Loucy (cell line): ENCODE measurements at regions not wholly inside any gene's neighbourhood (a gene's known extent, or its start where the extent isn't known, plus 50 kb on each side); places are given as distances from the start of the nearest gene placed in this dataset.

Experiments used
- H2AFZ ChIP-seq: fragments of 200-600 bp; sonication (generic); 2 replicates; pipeline ENCODE4 v1.6.0; 2016; ENCODE audit warnings: antibody characterized with exemption, mild to moderate bottlenecking, low read length, moderate library complexity
- H3F3A ChIP-seq: fragments of 200-600 bp; 2 replicates; pipeline ENCODE4 v1.6.0; 2016; ENCODE audit warnings: antibody characterized with exemption, low read depth, mild to moderate bottlenecking
- H3K27me3 ChIP-seq: fragments of 200-600 bp; sonication (generic); 2 replicates; pipeline ENCODE4 v1.6.1; 2014; ENCODE audit warnings: low read length, mild to moderate bottlenecking; ENCODE audit not compliant: insufficient read depth, poor library complexity, severe bottlenecking
- H3K36me3 ChIP-seq: fragments of 200-600 bp; sonication (generic); 2 replicates; pipeline ENCODE4 v1.6.1; 2016; ENCODE audit warnings: low read length; ENCODE audit not compliant: insufficient read depth
- H3K4me1 ChIP-seq: fragments of 200-600 bp; sonication (generic); 2 replicates; pipeline ENCODE4 v1.5.1; 2014; ENCODE audit warnings: low read length, mild to moderate bottlenecking; ENCODE audit not compliant: insufficient read depth, poor library complexity, severe bottlenecking
- H3K4me2 ChIP-seq: fragments of 200-600 bp; sonication (generic); 2 replicates; pipeline ENCODE4 v1.6.0; 2014; ENCODE audit warnings: antibody characterized with exemption, low read length, low read depth, mild to moderate bottlenecking; ENCODE audit not compliant: poor library complexity, severe bottlenecking
- H3K4me3 ChIP-seq: fragments of 200-600 bp; sonication (generic); 2 replicates; pipeline ENCODE4 v1.5.1; 2014; ENCODE audit warnings: low read length, mild to moderate bottlenecking, mixed read lengths; ENCODE audit not compliant: poor library complexity, severe bottlenecking
- H3K79me2 ChIP-seq: fragments of 200-600 bp; sonication (generic); 2 replicates; pipeline ENCODE4 v1.6.1; 2014; ENCODE audit warnings: low read length; ENCODE audit not compliant: insufficient read depth
- H3K9ac ChIP-seq: fragments of 200-600 bp; sonication (generic); 2 replicates; pipeline ENCODE4 v1.6.0; 2014; ENCODE audit warnings: mild to moderate bottlenecking, low read depth, low read length, moderate library complexity; ENCODE audit not compliant: poor library complexity, severe bottlenecking
- H3K9me2 ChIP-seq: fragments of 200-600 bp; sonication (generic); replicated peaks from 2 replicates; pipeline ENCODE4 v1.6.1; 2016; ENCODE audit warnings: low read depth, low read length, mixed read lengths
- H3K9me3 ChIP-seq: fragments of 200-600 bp; sonication (generic); 2 replicates; pipeline ENCODE4 v1.6.1; 2014; ENCODE audit warnings: mild to moderate bottlenecking, antibody characterized with exemption, low read length, low read depth; ENCODE audit not compliant: insufficient read depth
- H4K20me1 ChIP-seq: fragments of 200-600 bp; sonication (generic); 2 replicates; pipeline ENCODE4 v1.6.0; 2014; ENCODE audit warnings: antibody characterized with exemption, low read length, mild to moderate bottlenecking; ENCODE audit not compliant: insufficient read depth, poor library complexity, severe bottlenecking
- CTCF ChIP-seq: fragments of 200-600 bp; sonication (generic); conservative IDR thresholded peaks from 2 replicates; pipeline ENCODE4 v1.5.1; 2014; ENCODE audit warnings: mild to moderate bottlenecking, antibody characterized with exemption, low read length
- EZH2phosphoT487 ChIP-seq: fragments of 200-600 bp; IDR thresholded peaks from 2 replicates; pipeline ENCODE4 v1.6.1; 2018; ENCODE audit warnings: antibody characterized with exemption, mild to moderate bottlenecking, moderate library complexity, borderline replicate concordance

- H4K20me1 ChIP-seq = no peaks in the 10 kb centered on the region
- H3K27me3 ChIP-seq = no peaks in the 10 kb centered on the region
- H2AFZ ChIP-seq = no peak overlapping the region
- TF ChIP-seq CTCF (no peak), EZH2phosphoT487 (no peak)
- H3K4me2 ChIP-seq = no peak overlapping the region
- H3K4me3 ChIP-seq = no peak overlapping the region
- H3K4me1 ChIP-seq = peaks cover 24% of the 10 kb centered on the region
- no peak overlapping the region for H3K9ac ChIP-seq
- H3K36me3 ChIP-seq = no peaks in the 10 kb centered on the region
- H3K9me3 ChIP-seq = no peaks in the 10 kb centered on the region
- H3K79me2 ChIP-seq = no peaks in the 10 kb centered on the region
- no peaks in the 10 kb centered on the region for H3F3A ChIP-seq
- H3K9me2 ChIP-seq = no peaks in the 10 kb centered on the region
Observed at GRCh38 chr2:12034382-12034781, 287.9 kb downstream of the LPIN1 start.

GRCh38 chr2:12035029-12035720, 288.7 kb downstream of the LPIN1 start:
- H3K4me2 ChIP-seq = no peak overlapping the region

GRCh38 chr2:12035956-12036639, 289.7 kb downstream of the LPIN1 start:
- no peaks in the 10 kb centered on the region for H3K27me3 ChIP-seq
- H2AFZ ChIP-seq = no peak overlapping the region
- no peaks in the 10 kb centered on the region for H3F3A ChIP-seq
- no peak overlapping the region for H3K4me3 ChIP-seq
- H3K9me2 ChIP-seq = no peaks in the 10 kb centered on the region
- no peak for TF ChIP-seq EZH2phosphoT487
- TF ChIP-seq CTCF = no peak
- no peak overlapping the region for H3K9ac ChIP-seq
- H3K4me2 ChIP-seq = no peak overlapping the region
- no peaks in the 10 kb centered on the region for H3K79me2 ChIP-seq
- no peaks in the 10 kb centered on the region for H3K9me3 ChIP-seq
- no peaks in the 10 kb centered on the region for H3K36me3 ChIP-seq
- peaks cover 24% of the 10 kb centered on the region for H3K4me1 ChIP-seq
- H4K20me1 ChIP-seq = no peaks in the 10 kb centered on the region

More at GRCh38 chr2:12035029-12035720, 288.7 kb downstream of the LPIN1 start:
- no peak for TF ChIP-seq EZH2phosphoT487
- no peak for TF ChIP-seq CTCF
- H3K9me2 ChIP-seq = no peaks in the 10 kb centered on the region
- H3K79me2 ChIP-seq = no peaks in the 10 kb centered on the region
- no peaks in the 10 kb centered on the region for H3F3A ChIP-seq
- no peaks in the 10 kb centered on the region for H3K9me3 ChIP-seq
- H3K36me3 ChIP-seq = no peaks in the 10 kb centered on the region
- no peak overlapping the region for H2AFZ ChIP-seq
- no peak overlapping the region for H3K9ac ChIP-seq
- no peak overlapping the region for H3K4me3 ChIP-seq
- H3K4me1 ChIP-seq = peaks cover 24% of the 10 kb centered on the region
- H3K27me3 ChIP-seq = no peaks in the 10 kb centered on the region
- no peaks in the 10 kb centered on the region for H4K20me1 ChIP-seq
